ENCODE measurements at regions not wholly inside any gene's neighbourhood (a gene's known extent, or its start where the extent isn't known, plus 50 kb on each side); places are given as distances from the start of the nearest gene placed in this dataset.

- DNase-seq (ENCODE audit: low read depth): no peak
Observed at GRCh38 chr3:174403831-174404230, 455.3 kb upstream of the NAALADL2 start.

GRCh38 chr3:174408310-174408709 is 450.8 kb upstream of the NAALADL2 start:
- DNase-seq (ENCODE audit: low read depth): no peak

- no peak for DNase-seq (ENCODE audit: low read depth)
Observed at GRCh38 chr3:174409086-174409743, 449.9 kb upstream of the NAALADL2 start.

- no peak for DNase-seq (ENCODE audit: low read depth)
Observed at GRCh38 chr3:174413062-174413912, 445.8 kb upstream of the NAALADL2 start.

GRCh38 chr3:174414902-174415301 is 444.2 kb upstream of the NAALADL2 start:
- no peak for DNase-seq (ENCODE audit: low read depth)

GRCh38 chr3:174417573-174417972 is 441.6 kb upstream of the NAALADL2 start:
- DNase-seq (ENCODE audit: low read depth): no peak

- no peak for DNase-seq (ENCODE audit: low read depth)
Observed at GRCh38 chr3:174419216-174419615, 439.9 kb upstream of the NAALADL2 start.

- no peak for DNase-seq (ENCODE audit: low read depth)
Observed at GRCh38 chr3:174423936-174424335, 435.2 kb upstream of the NAALADL2 start.

- no peak for DNase-seq (ENCODE audit: low read depth)
Observed at GRCh38 chr3:174424656-174425055, 434.5 kb upstream of the NAALADL2 start.

GRCh38 chr3:174425422-174425821 is 433.7 kb upstream of the NAALADL2 start:
- no peak for DNase-seq (ENCODE audit: low read depth)

- no peak for DNase-seq (ENCODE audit: low read depth)
Observed at GRCh38 chr3:174430986-174431385, 428.1 kb upstream of the NAALADL2 start.

- DNase-seq (ENCODE audit: low read depth): no peak
Observed at GRCh38 chr3:174431717-174432116, 427.4 kb upstream of the NAALADL2 start.

- peak; percentile 28 for DNase-seq (ENCODE audit: low read depth)
Observed at GRCh38 chr3:174436367-174436766, 422.8 kb upstream of the NAALADL2 start.

GRCh38 chr3:174438501-174439145 is 420.5 kb upstream of the NAALADL2 start:
- no peak for DNase-seq (ENCODE audit: low read depth)

GRCh38 chr3:174439331-174440252 is 419.5 kb upstream of the NAALADL2 start:
- peak; percentile 83 for DNase-seq (ENCODE audit: low read depth)

GRCh38 chr3:174440253-174440701 is 418.9 kb upstream of the NAALADL2 start:
- peak; percentile 46 for DNase-seq (ENCODE audit: low read depth)

- peak; percentile 80 for DNase-seq (ENCODE audit: low read depth)
Observed at GRCh38 chr3:174440741-174441587, 418.2 kb upstream of the NAALADL2 start.

- DNase-seq (ENCODE audit: low read depth): no peak
Observed at GRCh38 chr3:174441588-174442301, 417.4 kb upstream of the NAALADL2 start.

GRCh38 chr3:174442302-174442682 is 416.8 kb upstream of the NAALADL2 start:
- no peak for DNase-seq (ENCODE audit: low read depth)

GRCh38 chr3:174444391-174444790 is 414.7 kb upstream of the NAALADL2 start:
- DNase-seq (ENCODE audit: low read depth): no peak
